Fibroblast of lung (primary cell): ENCODE measurements at regions not wholly inside any gene's neighbourhood (a gene's known extent, or its start where the extent isn't known, plus 50 kb on each side); places are given as distances from the start of the nearest gene placed in this dataset.

ENCODE experiments used
- EZH2 ChIP-seq: IDR thresholded peaks from 2 replicates; pipeline ENCODE4 v1.5.1; 2012; ENCODE audit warnings: low read length, control low read depth, mild to moderate bottlenecking; ENCODE audit errors: missing control alignments
- TF ChIP-seq, protein P1 (sequence below), 2 donors: IDR thresholded peaks in 1 of 2; conservative IDR thresholded peaks in 1 of 2; 1 replicate in 1 of 2; 2 replicates in 1 of 2; pipeline ENCODE4 v1.5.1; 2011 to 2012; ENCODE audit warnings: low read length in 2 of 2, control low read depth in 1 of 2, inconsistent platforms in 1 of 2, low read depth in 1 of 2, mild to moderate bottlenecking in 1 of 2

DNA sequence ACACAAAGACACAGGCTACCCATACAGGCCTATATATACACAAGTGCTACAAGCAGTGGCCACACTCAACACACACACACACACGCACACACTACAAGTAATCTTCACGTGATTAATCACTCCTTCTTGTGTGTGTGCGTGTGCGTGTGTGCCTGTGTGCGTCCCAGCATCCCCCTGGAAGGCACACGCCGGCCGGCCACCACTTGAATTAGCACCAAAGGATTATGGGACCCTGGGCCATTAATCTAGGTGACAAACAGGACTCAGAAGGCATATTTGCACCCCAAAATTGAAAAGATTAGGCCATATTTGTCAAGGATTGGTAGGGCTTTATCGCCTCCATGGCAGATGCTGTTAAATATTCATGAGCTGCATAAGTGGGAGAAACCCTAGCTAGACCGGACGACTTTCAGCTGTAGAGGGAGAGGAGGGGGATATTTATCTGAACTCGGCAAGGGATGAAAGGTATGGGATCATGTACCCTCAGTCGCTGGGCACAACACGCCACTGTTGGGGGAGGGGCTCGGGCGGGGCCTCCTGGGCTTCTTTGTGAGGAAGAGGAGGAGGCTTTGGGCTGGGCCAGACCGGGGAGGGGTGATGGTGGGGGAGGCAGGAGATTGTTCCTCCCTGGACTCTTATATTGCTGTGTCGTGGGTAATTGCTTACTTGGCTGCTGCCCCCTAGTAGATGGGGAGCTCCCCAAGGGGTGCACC, 89.6 kb upstream of the LHX5 start:
- TF ChIP-seq, protein P1, sequence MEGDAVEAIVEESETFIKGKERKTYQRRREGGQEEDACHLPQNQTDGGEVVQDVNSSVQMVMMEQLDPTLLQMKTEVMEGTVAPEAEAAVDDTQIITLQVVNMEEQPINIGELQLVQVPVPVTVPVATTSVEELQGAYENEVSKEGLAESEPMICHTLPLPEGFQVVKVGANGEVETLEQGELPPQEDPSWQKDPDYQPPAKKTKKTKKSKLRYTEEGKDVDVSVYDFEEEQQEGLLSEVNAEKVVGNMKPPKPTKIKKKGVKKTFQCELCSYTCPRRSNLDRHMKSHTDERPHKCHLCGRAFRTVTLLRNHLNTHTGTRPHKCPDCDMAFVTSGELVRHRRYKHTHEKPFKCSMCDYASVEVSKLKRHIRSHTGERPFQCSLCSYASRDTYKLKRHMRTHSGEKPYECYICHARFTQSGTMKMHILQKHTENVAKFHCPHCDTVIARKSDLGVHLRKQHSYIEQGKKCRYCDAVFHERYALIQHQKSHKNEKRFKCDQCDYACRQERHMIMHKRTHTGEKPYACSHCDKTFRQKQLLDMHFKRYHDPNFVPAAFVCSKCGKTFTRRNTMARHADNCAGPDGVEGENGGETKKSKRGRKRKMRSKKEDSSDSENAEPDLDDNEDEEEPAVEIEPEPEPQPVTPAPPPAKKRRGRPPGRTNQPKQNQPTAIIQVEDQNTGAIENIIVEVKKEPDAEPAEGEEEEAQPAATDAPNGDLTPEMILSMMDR (conservative IDR thresholded peaks at IDR 0.05 in 1 of 2, IDR thresholded peaks at IDR 0.05 in 1 of 2; ENCODE audit: low read depth in 1 of 2, low read length in 2 of 2): no peak
- TF ChIP-seq EZH2: no peak
